ENCODE measurements at regions not wholly inside any gene's neighbourhood (a gene's known extent, or its start where the extent isn't known, plus 50 kb on each side); places are given as distances from the start of the nearest gene placed in this dataset.
"Not testable (repeated sequence)": the region's sequence is repeated elsewhere in the genome, so short reads cannot be mapped to it uniquely, and the experiment has no call there.

GRCh38 chr7:66459783-66460413 is 168.8 kb upstream of the KCTD7 start:
- not testable (repeated sequence) for H3K36me3 ChIP-seq (ENCODE audit: control insufficient read depth, insufficient read depth, low read length); H3K9me3 ChIP-seq (ENCODE audit: control insufficient read depth in 2 of 2, low read length in 2 of 2); H3K27ac Mint-ChIP-seq; H3K9me3 Mint-ChIP-seq; DNase-seq; H3K27me3 ChIP-seq (ENCODE audit: control insufficient read depth, insufficient read depth, low read length); ATAC-seq (ENCODE audit: low read depth in 2 of 2); H3K4me1 ChIP-seq (ENCODE audit: control insufficient read depth, insufficient read depth, low read length, poor library complexity, severe bottlenecking); H3K4me3 ChIP-seq (ENCODE audit: low read depth, low read length); H3K4me3 Mint-ChIP-seq; H3K27me3 Mint-ChIP-seq; H3K4me1 Mint-ChIP-seq; H3K27ac ChIP-seq (ENCODE audit: insufficient read depth, low read length, poor library complexity, severe bottlenecking)
- H3K36me3 Mint-ChIP-seq, result peaks cover 21% of the 10 kb centered on the region

DNA sequence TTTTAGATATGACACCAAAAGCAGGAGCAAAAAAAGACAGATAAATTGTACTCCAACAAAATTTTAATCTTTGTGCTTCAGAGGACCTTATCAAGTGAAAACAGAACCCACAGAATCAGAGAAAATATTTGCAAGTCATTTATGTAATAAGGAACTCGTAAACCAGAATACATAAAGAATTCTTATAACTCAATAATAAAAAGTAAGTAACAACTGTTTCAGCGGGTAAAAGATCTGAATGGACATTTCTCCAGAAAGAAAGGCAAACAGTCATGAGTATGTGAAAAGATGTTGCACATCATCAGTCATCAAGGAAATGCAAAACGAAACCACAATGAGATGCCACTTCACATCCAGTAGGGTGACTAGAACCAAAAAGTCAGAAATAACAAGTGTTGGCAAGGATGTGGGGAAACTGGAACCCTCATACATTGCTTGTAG is 167.7 kb upstream of the KCTD7 start:
- Mint-ChIP-seq H3K27me3 (no peaks in the 10 kb centered on the region), H3K9me3 (peaks cover 0 to 6% (median 0%) of the 10 kb centered on the region in 7 donors), H3K27ac (no peak overlapping the region), H3K36me3 (peaks cover 23% of the 10 kb centered on the region), H3K4me3 (no peak overlapping the region), H3K4me1 (no peaks in the 10 kb centered on the region)
- peak in 1 of 3 donors; percentile 25 for DNase-seq
- no peaks in the 10 kb centered on the region for H3K27me3 ChIP-seq (ENCODE audit: control insufficient read depth, insufficient read depth, low read length)
- H3K4me1 ChIP-seq (ENCODE audit: control insufficient read depth, insufficient read depth, low read length, poor library complexity, severe bottlenecking), result no peaks in the 10 kb centered on the region
- H3K27ac ChIP-seq (ENCODE audit: insufficient read depth, low read length, poor library complexity, severe bottlenecking), result no peak overlapping the region
- peaks cover 5% of the 10 kb centered on the region for H3K36me3 ChIP-seq (ENCODE audit: control insufficient read depth, insufficient read depth, low read length)
- no peak for ATAC-seq (ENCODE audit: low read depth in 2 of 2)
- H3K4me3 ChIP-seq (ENCODE audit: low read depth, low read length), result no peak overlapping the region
- H3K9me3 ChIP-seq (ENCODE audit: control insufficient read depth in 2 of 2, low read length in 2 of 2), result no peaks in the 10 kb centered on the region

- not testable (repeated sequence) for H3K27me3 Mint-ChIP-seq
Measured at GRCh38 chr7:66461397-66461796, 167.3 kb upstream of the KCTD7 start.

DNA sequence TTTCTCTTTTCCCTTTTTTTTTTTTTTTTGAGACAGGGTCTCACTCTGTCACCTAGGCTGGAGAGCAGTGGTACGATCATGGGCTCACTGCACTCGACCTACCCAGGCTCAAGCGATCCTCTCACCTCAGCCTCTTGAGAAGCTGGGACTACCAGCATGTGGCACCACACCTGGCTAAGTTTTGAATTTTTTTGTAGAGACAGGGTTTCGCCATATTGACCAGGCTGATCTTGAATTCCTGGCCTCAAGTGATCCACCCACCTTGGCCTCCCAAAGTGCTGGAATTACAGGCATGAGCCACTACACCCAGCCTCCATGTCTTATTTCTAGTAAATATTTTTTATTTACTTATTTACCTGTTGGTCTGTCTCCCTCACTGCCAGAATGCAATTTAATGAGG is 165.8 kb upstream of the KCTD7 start:
- peaks cover 20% of the 10 kb centered on the region for H3K36me3 Mint-ChIP-seq
- ATAC-seq (ENCODE audit: low read depth in 2 of 2); H3K4me3 Mint-ChIP-seq; H3K9me3 Mint-ChIP-seq; H3K27ac ChIP-seq (ENCODE audit: insufficient read depth, low read length, poor library complexity, severe bottlenecking); H3K27me3 ChIP-seq (ENCODE audit: control insufficient read depth, insufficient read depth, low read length); H3K4me1 Mint-ChIP-seq; DNase-seq; H3K27me3 Mint-ChIP-seq; H3K4me3 ChIP-seq (ENCODE audit: low read depth, low read length); H3K36me3 ChIP-seq (ENCODE audit: control insufficient read depth, insufficient read depth, low read length); H3K9me3 ChIP-seq (ENCODE audit: control insufficient read depth in 2 of 2, low read length in 2 of 2); H3K4me1 ChIP-seq (ENCODE audit: control insufficient read depth, insufficient read depth, low read length, poor library complexity, severe bottlenecking); H3K27ac Mint-ChIP-seq: not testable (repeated sequence)

More at GRCh38 chr7:66461397-66461796, 167.3 kb upstream of the KCTD7 start:
- not testable (repeated sequence) for DNase-seq; H3K27me3 ChIP-seq (ENCODE audit: control insufficient read depth, insufficient read depth, low read length); H3K9me3 ChIP-seq (ENCODE audit: control insufficient read depth in 2 of 2, low read length in 2 of 2); H3K27ac ChIP-seq (ENCODE audit: insufficient read depth, low read length, poor library complexity, severe bottlenecking); H3K9me3 Mint-ChIP-seq; H3K4me1 Mint-ChIP-seq; H3K4me3 ChIP-seq (ENCODE audit: low read depth, low read length); H3K4me3 Mint-ChIP-seq; H3K4me1 ChIP-seq (ENCODE audit: control insufficient read depth, insufficient read depth, low read length, poor library complexity, severe bottlenecking); H3K36me3 ChIP-seq (ENCODE audit: control insufficient read depth, insufficient read depth, low read length); ATAC-seq (ENCODE audit: low read depth in 2 of 2); H3K27ac Mint-ChIP-seq
- peaks cover 23% of the 10 kb centered on the region for H3K36me3 Mint-ChIP-seq

GRCh38 chr7:66464059-66464458 is 164.6 kb upstream of the KCTD7 start:
- H3K27me3 ChIP-seq (ENCODE audit: control insufficient read depth, insufficient read depth, low read length), result no peaks in the 10 kb centered on the region
- H3K4me1 ChIP-seq (ENCODE audit: control insufficient read depth, insufficient read depth, low read length, poor library complexity, severe bottlenecking), result no peaks in the 10 kb centered on the region
- no peak overlapping the region for H3K27ac Mint-ChIP-seq
- DNase-seq (no peak), ATAC-seq (ENCODE audit: low read depth in 2 of 2) (no peak)
- no peak overlapping the region for H3K4me3 Mint-ChIP-seq
- H3K9me3 ChIP-seq (ENCODE audit: control insufficient read depth in 2 of 2, low read length in 2 of 2), result no peaks in the 10 kb centered on the region
- peaks cover 5% of the 10 kb centered on the region for H3K36me3 ChIP-seq (ENCODE audit: control insufficient read depth, insufficient read depth, low read length)
- H3K36me3 Mint-ChIP-seq, result peaks cover 20% of the 10 kb centered on the region
- no peak overlapping the region for H3K27ac ChIP-seq (ENCODE audit: insufficient read depth, low read length, poor library complexity, severe bottlenecking)
- H3K4me3 ChIP-seq (ENCODE audit: low read depth, low read length), result no peak overlapping the region
- H3K4me1 Mint-ChIP-seq, result no peaks in the 10 kb centered on the region
- no peaks in the 10 kb centered on the region for H3K27me3 Mint-ChIP-seq
- peaks cover 0 to 6% (median 0%) of the 10 kb centered on the region in 7 donors for H3K9me3 Mint-ChIP-seq

- ATAC-seq (ENCODE audit: low read depth in 2 of 2), result no peak
- Histone ChIP-seq H3K4me1 (ENCODE audit: control insufficient read depth, insufficient read depth, low read length, poor library complexity, severe bottlenecking) (no peaks in the 10 kb centered on the region), H3K36me3 (ENCODE audit: control insufficient read depth, insufficient read depth, low read length) (peaks cover 5% of the 10 kb centered on the region), H3K27me3 (ENCODE audit: control insufficient read depth, insufficient read depth, low read length) (no peaks in the 10 kb centered on the region), H3K4me3 (ENCODE audit: low read depth, low read length) (no peak overlapping the region), H3K9me3 (ENCODE audit: control insufficient read depth in 2 of 2, low read length in 2 of 2) (no peaks in the 10 kb centered on the region), H3K27ac (ENCODE audit: insufficient read depth, low read length, poor library complexity, severe bottlenecking) (no peak overlapping the region)
- no peaks in the 10 kb centered on the region for H3K27me3 Mint-ChIP-seq
- H3K36me3 Mint-ChIP-seq, result peaks cover 23% of the 10 kb centered on the region
- H3K4me3 Mint-ChIP-seq, result no peak overlapping the region
- no peak overlapping the region for H3K27ac Mint-ChIP-seq
- no peaks in the 10 kb centered on the region for H3K4me1 Mint-ChIP-seq
- H3K9me3 Mint-ChIP-seq, result peaks cover 0 to 6% (median 0%) of the 10 kb centered on the region in 7 donors
- no peak for DNase-seq
Measured at GRCh38 chr7:66466081-66466600, 162.5 kb upstream of the KCTD7 start.

GRCh38 chr7:66467887-66468286 is 160.8 kb upstream of the KCTD7 start:
- H3K9me3 Mint-ChIP-seq, result no peaks in the 10 kb centered on the region
- no peak for DNase-seq
- Histone ChIP-seq H3K4me3 (ENCODE audit: low read depth, low read length) (no peak overlapping the region), H3K4me1 (ENCODE audit: control insufficient read depth, insufficient read depth, low read length, poor library complexity, severe bottlenecking) (no peaks in the 10 kb centered on the region), H3K36me3 (ENCODE audit: control insufficient read depth, insufficient read depth, low read length) (peaks cover 5% of the 10 kb centered on the region), H3K27me3 (ENCODE audit: control insufficient read depth, insufficient read depth, low read length) (no peaks in the 10 kb centered on the region), H3K27ac (ENCODE audit: insufficient read depth, low read length, poor library complexity, severe bottlenecking) (no peak overlapping the region), H3K9me3 (ENCODE audit: control insufficient read depth in 2 of 2, low read length in 2 of 2) (no peaks in the 10 kb centered on the region)
- H3K27me3 Mint-ChIP-seq, result no peaks in the 10 kb centered on the region
- no peak overlapping the region for H3K27ac Mint-ChIP-seq
- H3K4me3 Mint-ChIP-seq, result no peak overlapping the region
- peaks cover 15% of the 10 kb centered on the region for H3K36me3 Mint-ChIP-seq
- H3K4me1 Mint-ChIP-seq, result no peaks in the 10 kb centered on the region
- no peak for ATAC-seq (ENCODE audit: low read depth in 2 of 2)

GRCh38 chr7:66473064-66473463 is 155.6 kb upstream of the KCTD7 start:
- H3K36me3 ChIP-seq (ENCODE audit: control insufficient read depth, insufficient read depth, low read length); H3K9me3 ChIP-seq (ENCODE audit: control insufficient read depth in 2 of 2, low read length in 2 of 2); H3K27me3 ChIP-seq (ENCODE audit: control insufficient read depth, insufficient read depth, low read length); H3K4me3 ChIP-seq (ENCODE audit: low read depth, low read length); H3K4me1 Mint-ChIP-seq; H3K27ac ChIP-seq (ENCODE audit: insufficient read depth, low read length, poor library complexity, severe bottlenecking); H3K4me3 Mint-ChIP-seq; ATAC-seq (ENCODE audit: low read depth in 2 of 2); H3K9me3 Mint-ChIP-seq; H3K27me3 Mint-ChIP-seq; DNase-seq; H3K4me1 ChIP-seq (ENCODE audit: control insufficient read depth, insufficient read depth, low read length, poor library complexity, severe bottlenecking); H3K27ac Mint-ChIP-seq: not testable (repeated sequence)
- H3K36me3 Mint-ChIP-seq, result peaks cover 34% of the 10 kb centered on the region

Measured in CD4-positive, CD25-positive, alpha-beta regulatory T cell (primary cell).